ENCODE measurements at regions not wholly inside any gene's neighbourhood (a gene's known extent, or its start where the extent isn't known, plus 50 kb on each side); places are given as distances from the start of the nearest gene placed in this dataset.

GRCh38 chr6:133688705-133689492, 200.0 kb upstream of the TCF21 start:
- TF ChIP-seq CTCF (IDR thresholded peaks at IDR 0.05) (no peak), EP300 (IDR thresholded peaks at IDR 0.05) (no peak)

Measured in tibial nerve (tissue), 4 donors.